GM12878 (cell line): ENCODE measurements at regions not wholly inside any gene's neighbourhood (a gene's known extent, or its start where the extent isn't known, plus 50 kb on each side); places are given as distances from the start of the nearest gene placed in this dataset.

ENCODE experiments used
- CHD2 ChIP-seq: IDR thresholded peaks from 2 replicates; pipeline ENCODE4 v1.6.1; 2011; ENCODE audit warnings: low read depth, low read length, improper control_type of control experiment, borderline replicate concordance
- CTCF ChIP-seq, 3 experiments: IDR thresholded peaks in 2 of 3; conservative IDR thresholded peaks in 1 of 3; 2 replicates each; pipeline ENCODE4 v1.5.1; 2011; ENCODE audit warnings: low read depth in 3 of 3, low read length in 3 of 3, mild to moderate bottlenecking in 3 of 3, control low read depth in 2 of 3, moderate library complexity in 2 of 3, inconsistent platforms in 1 of 3, mixed read lengths in 1 of 3; ENCODE audit not compliant: control insufficient read depth in 2 of 3, insufficient read depth in 1 of 3; ENCODE audit errors: extremely low read depth in 1 of 3
- EZH2 ChIP-seq: IDR thresholded peaks from 2 replicates; pipeline ENCODE4 v1.6.1; 2012; ENCODE audit warnings: low read depth, mild to moderate bottlenecking, control low read depth, inconsistent platforms, low read length, borderline replicate concordance; ENCODE audit not compliant: control insufficient read depth
- NRF1 ChIP-seq: conservative IDR thresholded peaks from 2 replicates; pipeline ENCODE4 v1.6.1; 2011; ENCODE audit warnings: mild to moderate bottlenecking, low read depth, low read length, improper control_type of control experiment
- PBX3 ChIP-seq: IDR thresholded peaks from 2 replicates; pipeline ENCODE4 v1.6.1; 2011; ENCODE audit warnings: mild to moderate bottlenecking, low read depth, low read length, moderate library complexity; ENCODE audit not compliant: insufficient replicate concordance
- ZSCAN29 ChIP-seq: fragments of 450-650 bp; IDR thresholded peaks from 2 replicates; pipeline ENCODE4 v1.6.1; 2017; ENCODE audit warnings: mild to moderate bottlenecking, moderate library complexity

- TF ChIP-seq CTCF (IDR thresholded peaks at IDR 0.05 in 2 of 3, conservative IDR thresholded peaks at IDR 0.05 in 1 of 3; ENCODE audit: control insufficient read depth in 2 of 3, extremely low read depth in 1 of 3, insufficient read depth in 1 of 3, low read depth in 3 of 3, low read length in 3 of 3) (no peak), EZH2 (no peak), PBX3 (no peak), ZSCAN29 (no peak), CHD2 (no peak), NRF1 (no peak)
Observed at GRCh38 chr5:13567819-13568218, 376.7 kb downstream of the DNAH5 start.
